Amygdala (tissue), 56 donors: ENCODE measurements at regions not wholly inside any gene's neighbourhood (a gene's known extent, or its start where the extent isn't known, plus 50 kb on each side); places are given as distances from the start of the nearest gene placed in this dataset.

Experiments used
- DNase-seq, 56 donors: peaks; one replicate each; lab custom pipeline; 2025; lab: John Stamatoyannopoulos, UW

DNA sequence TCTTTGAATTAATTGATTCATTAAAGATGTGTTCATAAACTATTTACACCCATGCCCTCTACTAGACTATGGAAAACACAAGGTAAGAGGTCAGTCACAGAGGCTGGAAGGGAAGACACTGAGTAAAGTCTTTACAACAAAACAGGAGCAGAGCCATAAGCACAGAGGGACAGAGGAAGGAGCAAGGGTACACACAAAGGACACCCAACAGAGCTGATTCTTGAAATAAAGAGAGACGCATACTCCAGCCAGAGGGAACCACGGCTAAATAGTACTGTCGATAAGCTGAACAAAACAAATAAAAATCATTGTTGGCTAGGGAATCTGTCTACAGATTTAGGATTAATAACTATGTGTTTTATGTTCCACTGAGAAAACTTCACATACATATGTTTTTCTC is 289.2 kb downstream of the EFNB2 start:
- no peak for DNase-seq

DNA sequence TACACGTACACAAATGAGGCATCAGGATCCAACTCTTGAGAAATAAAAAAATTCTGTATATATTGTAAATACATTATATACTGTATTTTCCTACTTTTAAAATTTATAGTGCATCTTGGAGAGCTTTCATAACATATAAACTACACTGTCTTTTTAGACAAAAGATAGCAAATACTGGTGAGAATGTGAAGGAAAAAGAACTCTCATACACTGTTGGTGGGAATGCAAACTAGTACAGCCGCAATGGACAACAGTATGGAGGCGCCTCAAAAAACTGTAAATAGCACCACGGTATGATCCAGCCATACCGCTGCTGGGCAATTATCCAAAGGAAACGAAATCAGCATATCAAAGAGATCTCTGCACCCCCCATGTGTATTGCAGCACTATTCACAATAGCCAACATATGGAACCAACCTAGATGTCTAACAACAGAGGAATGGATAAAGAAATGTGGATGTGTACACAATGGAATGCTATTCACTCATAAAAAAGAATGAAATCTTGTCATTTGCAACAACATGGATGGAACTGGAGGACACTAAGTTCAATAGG is 292.4 kb downstream of the EFNB2 start:
- no peak for DNase-seq

DNA sequence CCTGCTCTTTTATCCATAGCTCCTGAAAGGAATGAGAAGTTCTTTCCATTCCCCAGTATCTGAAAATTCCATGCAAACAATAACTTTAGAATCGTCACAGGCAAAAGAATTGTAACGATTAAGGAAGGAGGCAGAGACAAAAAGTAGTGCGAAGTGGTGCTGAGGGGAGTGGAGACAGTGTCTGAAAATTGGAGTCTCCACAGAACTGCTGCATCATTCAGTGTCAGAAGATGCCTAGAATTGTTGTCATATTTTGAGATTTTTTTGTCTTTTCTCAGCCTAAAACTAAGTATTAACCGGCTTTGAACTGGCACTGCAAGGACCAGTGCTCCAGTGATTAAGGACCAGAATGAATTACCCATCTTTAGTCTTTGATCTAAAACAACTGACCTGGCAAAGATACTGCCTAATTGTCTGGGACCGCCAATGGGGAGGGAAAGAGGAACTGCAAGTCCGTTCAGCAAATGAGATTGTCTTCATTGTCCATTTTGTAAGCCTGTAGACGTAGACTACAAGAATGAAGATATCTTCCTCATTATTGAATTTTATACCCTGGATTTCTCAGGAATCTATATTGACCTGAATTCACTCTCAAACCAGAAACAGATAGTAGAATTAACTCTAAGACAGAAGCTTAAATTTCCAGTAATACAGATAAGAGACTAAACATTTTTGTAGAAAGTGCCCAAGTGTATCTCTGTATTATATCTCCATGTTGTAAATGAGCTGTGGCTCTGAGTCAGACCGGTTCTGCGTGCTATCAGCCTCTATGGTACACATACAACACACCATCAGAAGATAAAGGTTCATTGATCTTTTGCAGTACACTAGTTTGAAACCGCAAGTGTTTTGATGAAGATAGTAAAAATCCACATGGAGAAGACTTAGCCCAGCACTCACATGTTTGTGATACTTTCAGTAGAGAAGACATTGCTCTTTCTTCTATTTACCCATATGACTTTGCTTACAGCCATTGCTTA is 293.2 kb downstream of the EFNB2 start:
- no peak for DNase-seq

DNA sequence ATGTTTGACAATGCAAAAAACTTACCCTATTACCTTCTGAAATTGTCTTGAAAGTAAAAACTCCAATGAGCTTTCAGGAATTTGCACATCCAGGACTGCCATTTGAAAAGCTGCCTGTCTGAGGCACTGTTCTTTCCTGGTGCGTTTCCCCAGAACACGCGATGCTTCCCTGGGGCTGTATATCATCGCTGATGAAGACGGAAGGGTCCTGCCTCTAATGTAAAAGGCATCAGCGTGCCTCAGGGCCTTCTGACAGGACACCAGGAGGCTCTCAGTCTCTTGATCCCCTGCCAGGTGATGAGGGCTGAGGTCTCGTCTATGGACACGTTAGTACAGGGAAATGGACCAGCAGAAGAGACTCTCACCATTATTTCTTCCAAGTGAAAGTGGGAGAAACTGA is 296.8 kb downstream of the EFNB2 start:
- no peak for DNase-seq

DNA sequence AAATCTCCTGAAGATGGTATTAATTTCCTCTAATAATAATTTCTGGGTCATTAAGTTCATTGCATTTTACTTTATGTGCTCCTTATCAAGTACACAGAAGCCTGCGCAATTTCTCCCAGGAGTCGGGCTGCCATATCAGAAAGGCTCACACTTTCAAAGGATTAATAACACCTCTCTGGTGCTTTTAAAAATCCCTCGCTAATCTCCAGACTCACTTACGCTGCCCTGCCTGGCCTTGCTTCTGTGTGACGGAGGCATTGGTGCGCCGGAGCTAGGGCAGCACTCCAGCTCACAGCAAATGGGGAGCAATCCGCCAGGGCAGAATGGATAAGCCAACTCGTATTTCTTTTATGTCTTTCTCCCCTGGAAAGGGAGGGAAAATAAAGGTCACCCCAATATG is 300.8 kb downstream of the EFNB2 start:
- peak in 5 of 56 donors; percentile 1 to 38 (median 12) for DNase-seq

DNA sequence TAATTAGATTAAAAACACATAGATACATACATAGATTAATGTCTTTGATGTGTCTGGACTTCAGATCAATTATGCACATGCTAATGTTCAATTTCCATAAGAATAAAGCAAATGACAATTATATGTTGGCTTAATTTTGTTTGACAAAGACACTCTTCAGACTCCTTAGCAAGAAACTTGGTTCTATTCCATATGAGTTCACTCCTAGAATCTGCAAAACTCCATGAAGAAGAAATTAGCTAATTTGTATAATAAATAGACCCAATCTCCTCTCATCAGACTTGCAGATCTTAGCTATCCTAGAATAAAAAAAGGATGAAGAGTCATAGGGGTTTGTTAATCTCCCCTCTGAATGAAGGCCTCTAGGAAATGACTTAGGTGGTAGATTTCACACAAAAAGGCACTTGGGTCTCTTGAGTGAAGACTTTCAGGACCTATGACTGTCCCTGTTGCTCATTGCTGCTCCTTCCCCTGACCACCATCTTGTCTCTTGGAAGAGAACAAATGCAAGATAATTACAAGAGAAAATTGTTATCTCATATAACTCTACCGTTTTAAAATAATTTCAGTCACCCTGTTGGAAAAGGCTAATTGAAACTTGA is 302.2 kb downstream of the EFNB2 start:
- no peak for DNase-seq

DNA sequence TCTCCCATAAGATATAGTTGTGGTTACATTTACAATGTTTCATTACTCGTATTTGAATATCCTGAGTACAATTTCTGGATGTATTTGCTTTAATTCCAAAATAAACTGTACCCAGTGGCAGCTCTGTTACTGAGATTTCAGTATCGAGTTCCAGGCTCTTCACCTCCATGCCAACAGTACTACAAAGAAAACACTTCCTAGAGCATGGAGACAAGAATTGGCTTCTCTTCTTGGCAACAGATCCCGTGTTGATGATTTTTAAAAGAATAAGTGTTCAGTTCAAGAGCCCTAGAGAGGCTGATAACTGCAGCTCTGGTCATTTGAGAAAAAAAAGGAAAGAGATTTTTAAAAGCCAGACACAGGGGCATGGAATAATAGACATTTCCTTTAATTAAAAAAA is 302.8 kb downstream of the EFNB2 start:
- no peak for DNase-seq

DNA sequence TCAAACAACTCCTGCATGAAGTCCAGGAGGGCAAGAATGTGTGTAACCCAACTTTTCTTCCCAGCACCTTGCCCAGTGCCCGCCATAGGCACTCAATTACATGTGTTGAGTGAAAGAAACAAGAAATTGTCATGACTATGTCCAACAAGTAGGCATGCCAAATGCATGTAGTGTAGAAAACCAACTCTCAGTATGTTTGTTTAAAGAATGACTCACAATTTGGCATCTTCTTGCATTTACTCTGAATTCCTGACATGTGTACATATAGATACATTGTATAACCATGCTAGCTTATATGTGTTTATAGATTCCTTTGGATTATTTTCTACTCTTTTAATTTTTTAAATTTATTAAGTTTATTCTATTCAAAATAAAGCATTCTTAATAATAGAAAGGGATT is 305.0 kb downstream of the EFNB2 start:
- DNase-seq = no peak

DNA sequence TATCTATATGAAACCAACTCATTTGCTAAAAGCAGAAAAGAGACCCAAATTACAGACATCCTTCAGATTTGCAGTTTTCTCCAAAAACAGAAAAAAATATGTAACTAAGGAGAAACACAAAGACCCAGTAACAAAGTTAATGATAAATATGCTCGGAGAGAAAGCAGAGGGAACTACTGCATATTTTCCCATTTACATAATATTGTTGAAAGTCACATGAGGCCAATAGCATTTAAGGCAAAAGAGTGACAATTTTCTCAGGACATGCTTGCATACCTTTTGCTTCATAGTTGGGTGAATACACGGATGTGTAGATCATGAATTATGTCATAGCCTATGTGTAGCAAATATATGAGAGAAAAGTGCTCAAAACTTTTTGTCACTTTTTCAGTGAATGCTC is 310.3 kb downstream of the EFNB2 start:
- DNase-seq = no peak

DNA sequence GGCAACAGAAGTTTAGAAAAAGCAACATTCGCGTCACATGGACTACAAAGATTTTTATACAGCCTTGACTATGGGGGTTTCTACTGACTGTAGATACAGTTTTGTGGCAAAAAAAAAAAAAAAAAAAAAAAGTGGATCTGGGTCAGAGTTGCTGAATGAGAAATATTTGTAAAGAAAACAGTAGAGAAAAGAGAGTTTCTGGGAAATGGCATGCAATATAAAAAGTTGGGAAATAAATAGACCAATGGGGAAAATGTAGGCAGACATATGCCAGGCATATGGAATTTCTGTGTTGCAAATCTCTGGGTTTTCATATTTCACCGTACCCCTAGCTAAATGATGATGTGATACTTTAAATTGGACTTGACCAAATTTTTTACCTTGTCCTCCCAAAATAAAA is 315.3 kb downstream of the EFNB2 start:
- no peak for DNase-seq

DNA sequence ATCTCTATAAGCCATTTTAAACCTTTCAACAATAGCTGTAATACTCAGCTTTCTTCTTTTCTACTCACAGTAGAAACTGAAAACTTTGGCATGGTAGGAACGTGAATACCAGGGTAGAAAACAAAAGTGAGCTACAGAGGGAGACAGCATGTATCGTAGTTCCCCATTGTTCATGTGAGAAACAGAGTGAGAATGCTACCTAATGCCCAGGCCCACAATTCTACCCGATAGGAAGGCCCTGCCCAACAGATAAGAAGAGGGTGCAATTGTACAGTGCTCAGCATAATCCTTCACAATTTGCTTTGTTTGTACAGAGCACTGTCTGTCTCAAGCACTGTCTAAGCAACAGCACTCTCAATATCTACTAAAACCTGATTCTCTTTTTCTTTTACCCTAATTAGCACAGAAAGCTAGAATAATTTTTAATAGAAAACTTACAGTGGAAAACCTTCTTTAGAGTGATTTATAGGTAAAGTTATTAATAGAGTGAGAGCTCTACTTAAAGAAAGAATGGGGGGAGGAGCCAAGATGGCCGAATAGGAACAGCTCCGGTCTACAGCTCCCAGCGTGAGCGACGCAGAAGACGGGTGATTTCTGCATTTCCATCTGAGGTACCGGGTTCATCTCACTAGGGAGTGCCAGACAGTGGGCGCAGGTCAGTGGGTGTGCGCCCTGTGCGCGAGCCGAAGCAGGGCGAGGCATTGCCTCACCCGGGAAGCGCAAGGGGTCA is 322.3 kb downstream of the EFNB2 start:
- DNase-seq = no peak

DNA sequence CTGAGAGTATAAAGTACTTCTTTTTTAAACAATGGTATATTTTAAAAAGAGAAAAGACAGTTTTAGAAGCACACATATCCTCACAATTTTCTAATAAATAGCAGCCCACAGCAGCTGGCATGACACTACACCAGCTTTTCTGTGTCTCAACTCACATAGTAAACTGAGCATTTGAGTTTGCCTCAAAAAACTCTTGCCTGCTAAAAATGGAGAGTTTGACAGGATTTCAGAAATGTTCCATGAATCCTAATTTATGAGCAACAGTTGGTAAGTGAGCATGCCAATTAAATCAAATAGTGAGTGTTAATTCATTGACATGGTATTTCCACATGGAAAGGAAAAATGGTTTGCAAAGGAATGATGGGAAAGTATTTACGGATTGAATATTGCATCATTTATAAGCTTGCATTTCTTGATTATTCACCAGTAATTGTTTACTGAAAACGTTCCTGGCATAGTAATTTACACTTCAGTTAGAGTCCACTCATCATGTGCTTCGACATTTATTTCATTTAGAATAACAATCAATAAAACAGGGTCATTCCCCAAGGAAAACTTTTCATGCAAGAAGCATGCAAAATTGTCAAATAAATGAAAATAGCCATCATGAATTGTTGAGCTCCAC is 323.0 kb downstream of the EFNB2 start:
- no peak for DNase-seq

DNA sequence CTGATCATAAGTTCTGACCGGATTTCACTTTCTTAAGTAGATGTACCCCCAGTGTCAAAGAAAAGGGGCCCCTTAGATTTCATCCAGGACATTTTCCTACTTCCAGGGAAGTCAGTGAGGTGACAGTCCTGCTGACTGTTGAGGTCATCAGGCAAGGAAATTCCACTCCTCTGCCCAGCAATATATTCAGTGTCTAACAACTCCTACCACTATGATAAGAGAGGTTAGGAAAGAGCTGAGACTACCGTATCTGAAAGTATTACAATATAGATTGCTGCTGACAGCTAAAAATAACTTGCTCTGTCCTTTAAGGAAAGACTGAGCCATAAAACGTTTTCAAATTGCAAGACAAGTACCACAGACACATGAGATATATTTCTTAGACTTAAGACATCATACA is 325.1 kb downstream of the EFNB2 start:
- DNase-seq = no peak

DNA sequence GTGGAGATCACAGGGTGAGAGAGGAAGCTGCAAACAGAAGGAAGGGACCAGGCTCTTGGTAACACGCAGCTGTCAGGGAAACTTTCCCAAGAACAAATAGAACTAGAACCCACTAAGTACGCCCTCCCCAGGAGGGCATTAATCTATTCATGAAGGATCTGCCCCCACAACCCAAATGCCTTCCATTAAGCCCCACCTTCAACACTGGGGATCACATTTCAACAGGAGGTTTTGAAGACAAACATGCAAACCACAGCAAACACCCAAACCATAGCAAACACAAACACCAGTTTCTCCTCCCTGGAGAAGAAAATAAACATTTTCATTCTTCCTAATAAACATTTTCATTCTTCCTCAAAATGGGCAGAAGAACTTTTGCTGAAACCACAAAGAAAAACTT is 329.6 kb downstream of the EFNB2 start:
- no peak for DNase-seq

DNA sequence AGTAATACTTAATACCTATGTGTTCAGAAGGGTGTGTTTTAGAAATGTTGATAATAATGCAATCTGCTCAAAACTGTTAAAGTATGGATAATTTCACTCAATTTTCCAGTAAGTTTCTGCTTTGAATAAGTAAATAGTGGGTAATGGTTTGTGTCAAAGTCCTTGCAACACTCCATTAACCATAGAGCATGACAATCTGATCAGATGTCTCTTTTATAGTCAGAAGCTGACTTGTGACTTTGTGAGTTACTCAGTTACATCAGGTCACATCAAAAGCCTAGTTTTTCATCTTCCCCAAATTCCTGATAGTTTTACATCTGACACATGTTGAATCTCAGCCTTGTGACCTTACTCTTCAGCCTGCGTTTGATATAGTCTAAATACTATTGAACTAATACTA is 338.0 kb downstream of the EFNB2 start:
- no peak for DNase-seq

DNA sequence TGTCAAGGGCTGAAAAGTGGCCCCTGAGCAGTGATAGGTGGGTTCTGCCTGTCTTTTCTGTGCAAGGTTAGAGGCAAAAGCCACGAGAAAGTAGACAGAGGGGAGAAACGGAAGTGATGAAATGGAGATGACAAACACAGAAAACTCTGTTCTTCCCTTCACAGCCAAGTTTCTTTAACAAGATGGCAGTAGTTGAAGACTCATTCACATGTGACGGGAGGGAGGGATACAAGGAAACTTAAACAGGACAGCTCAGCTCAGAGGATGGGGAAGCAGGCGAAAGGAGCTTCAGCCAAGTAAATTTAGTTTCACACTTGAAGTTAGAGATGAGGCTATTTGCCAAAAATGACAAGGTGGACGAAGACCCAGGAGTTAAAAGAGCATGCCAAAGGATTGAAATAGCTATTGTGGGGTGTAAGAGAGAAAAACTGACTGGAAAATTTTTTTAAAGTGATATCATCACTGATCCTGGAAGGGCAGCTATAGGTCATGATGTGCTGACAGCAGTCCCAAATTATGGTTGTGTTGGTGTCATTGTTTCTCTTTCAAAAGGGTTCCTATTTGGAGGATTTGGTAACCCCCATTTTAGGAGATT is 347.9 kb downstream of the EFNB2 start:
- no peak for DNase-seq

DNA sequence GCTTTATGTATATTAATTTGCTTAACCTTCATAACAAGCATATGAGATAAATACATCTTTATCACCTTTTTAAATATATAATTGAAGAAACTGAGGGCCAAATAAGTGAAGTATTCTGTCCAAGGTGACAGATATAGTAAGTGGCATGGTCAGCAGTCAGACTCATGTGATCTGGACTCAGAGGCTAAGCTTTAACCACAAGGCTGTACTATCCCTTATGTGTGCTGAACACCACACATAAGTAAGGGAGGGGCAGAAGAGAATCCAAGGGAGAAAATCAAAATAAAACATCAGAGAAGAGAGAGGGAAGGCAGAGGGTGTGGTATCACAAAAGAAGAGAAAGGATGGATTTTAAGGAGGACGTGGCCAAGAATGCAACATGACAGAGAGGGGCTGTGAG is 348.4 kb downstream of the EFNB2 start:
- no peak for DNase-seq

DNA sequence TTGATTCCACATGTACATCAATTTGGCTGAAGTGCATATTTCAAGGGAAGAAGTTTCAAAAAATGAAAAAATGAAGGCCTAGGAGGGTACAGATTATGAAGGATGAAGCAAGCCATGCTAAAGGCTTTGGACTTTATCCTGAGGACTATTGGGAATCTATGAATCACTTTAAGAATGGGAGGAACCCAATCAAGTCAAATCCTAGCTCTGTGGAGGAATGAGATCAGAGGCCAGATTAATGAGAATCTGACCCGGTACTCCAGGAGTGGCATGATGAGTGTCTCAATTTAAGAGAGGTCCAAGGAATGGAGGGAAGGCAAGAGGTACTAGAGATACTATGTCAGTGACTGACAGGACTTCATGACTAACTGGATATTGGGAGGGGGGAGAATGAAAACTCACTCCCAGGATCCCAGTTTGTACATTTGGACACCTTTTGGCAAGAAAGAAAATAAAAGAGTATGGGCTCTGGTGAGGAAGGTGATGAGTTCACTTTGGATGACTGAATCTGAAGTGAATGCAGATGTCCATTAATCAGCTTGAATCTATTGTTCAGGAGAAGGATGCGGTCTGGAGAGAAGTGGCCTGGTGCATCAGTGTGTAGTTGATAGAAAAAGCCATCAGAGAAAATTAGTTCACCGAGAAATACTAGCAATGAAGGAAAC is 349.0 kb downstream of the EFNB2 start:
- DNase-seq = no peak

DNA sequence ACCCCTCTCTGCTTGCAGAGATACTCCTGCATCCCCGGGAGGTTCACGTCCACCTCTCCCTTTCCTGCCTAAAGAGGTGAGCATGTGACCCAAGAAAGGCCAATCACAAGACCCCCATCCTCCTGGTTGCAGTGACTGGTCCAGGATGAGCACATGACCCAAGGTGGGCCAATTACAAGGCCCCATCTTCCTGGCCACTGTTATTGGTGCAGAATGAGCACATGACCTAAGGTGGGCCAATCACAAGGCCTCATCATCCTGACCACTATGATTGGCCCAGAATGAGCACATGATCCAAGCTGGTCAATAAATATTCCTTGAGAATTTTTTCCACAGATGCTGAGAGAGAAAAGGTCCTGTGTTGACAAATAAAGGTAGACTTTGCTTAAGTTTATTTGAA is 350.7 kb downstream of the EFNB2 start:
- DNase-seq = no peak
